Effector memory CD8-positive, alpha-beta T cell (primary cell): ENCODE measurements at regions not wholly inside any gene's neighbourhood (a gene's known extent, or its start where the extent isn't known, plus 50 kb on each side); places are given as distances from the start of the nearest gene placed in this dataset.
"Not testable (repeated sequence)": the region's sequence is repeated elsewhere in the genome, so short reads cannot be mapped to it uniquely, and the experiment has no call there.

ENCODE experiments used
- ATAC-seq: fragments of 150-1000 bp; cut with Tn5 transposase; replicated peaks from 2 replicates; pipeline ENCODE4 v1.10.0; 2021; ENCODE audit warnings: mild to moderate bottlenecking, moderate library complexity
- DNase-seq, 3 experiments: peaks; one replicate each; pipeline ENCODE4 v3.0.0; 2021
- H3K27ac Mint-ChIP-seq, 2 donors: one replicate each; pipeline ENCODE4 v1.8.0; 2022; ENCODE audit warnings: mild to moderate bottlenecking in 2 of 2, mixed read lengths in 2 of 2, moderate library complexity in 2 of 2
- H3K27me3 Mint-ChIP-seq, 2 donors: one replicate each; pipeline ENCODE4 v1.8.0; 2022; ENCODE audit warnings: mixed read lengths in 2 of 2
- H3K36me3 Mint-ChIP-seq: one replicate; pipeline ENCODE4 v1.8.0; 2022; ENCODE audit warnings: mild to moderate bottlenecking, moderate library complexity, mixed read lengths; ENCODE audit not compliant: insufficient read depth
- H3K4me1 Mint-ChIP-seq, 2 donors: one replicate each; pipeline ENCODE4 v1.8.0; 2022; ENCODE audit warnings: low read depth in 2 of 2, mixed read lengths in 2 of 2
- H3K4me3 Mint-ChIP-seq, 2 donors: one replicate each; pipeline ENCODE4 v1.8.0; 2022; ENCODE audit warnings: mild to moderate bottlenecking in 2 of 2, mixed read lengths in 2 of 2, moderate library complexity in 2 of 2
- H3K9me3 Mint-ChIP-seq, 2 donors: one replicate each; pipeline ENCODE4 v1.8.0; 2022; ENCODE audit warnings: mixed read lengths in 2 of 2

DNA sequence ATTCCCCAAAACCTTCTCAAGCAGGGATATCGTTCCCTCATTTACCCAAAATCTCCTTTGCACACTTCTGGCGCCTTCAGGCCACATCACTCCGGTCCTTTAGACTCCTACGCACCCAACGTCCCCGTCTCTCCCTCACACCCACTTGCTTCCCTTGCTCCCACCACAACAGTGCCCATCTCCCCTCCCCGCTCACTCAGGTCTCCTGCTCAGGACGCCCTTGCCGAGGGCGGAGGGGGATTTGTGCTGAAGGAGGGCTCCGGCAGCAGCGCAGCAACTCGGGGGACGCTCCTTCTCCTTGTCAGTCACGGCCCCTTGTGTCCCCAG is 71.6 kb downstream of the PCMTD2 start:
- H3K27ac Mint-ChIP-seq, H3K4me3 Mint-ChIP-seq, H3K9me3 Mint-ChIP-seq, ATAC-seq, H3K36me3 Mint-ChIP-seq, DNase-seq, H3K4me1 Mint-ChIP-seq: not testable (repeated sequence)
- peaks cover 26 to 39% of the 10 kb centered on the region in 2 donors for H3K27me3 Mint-ChIP-seq

DNA sequence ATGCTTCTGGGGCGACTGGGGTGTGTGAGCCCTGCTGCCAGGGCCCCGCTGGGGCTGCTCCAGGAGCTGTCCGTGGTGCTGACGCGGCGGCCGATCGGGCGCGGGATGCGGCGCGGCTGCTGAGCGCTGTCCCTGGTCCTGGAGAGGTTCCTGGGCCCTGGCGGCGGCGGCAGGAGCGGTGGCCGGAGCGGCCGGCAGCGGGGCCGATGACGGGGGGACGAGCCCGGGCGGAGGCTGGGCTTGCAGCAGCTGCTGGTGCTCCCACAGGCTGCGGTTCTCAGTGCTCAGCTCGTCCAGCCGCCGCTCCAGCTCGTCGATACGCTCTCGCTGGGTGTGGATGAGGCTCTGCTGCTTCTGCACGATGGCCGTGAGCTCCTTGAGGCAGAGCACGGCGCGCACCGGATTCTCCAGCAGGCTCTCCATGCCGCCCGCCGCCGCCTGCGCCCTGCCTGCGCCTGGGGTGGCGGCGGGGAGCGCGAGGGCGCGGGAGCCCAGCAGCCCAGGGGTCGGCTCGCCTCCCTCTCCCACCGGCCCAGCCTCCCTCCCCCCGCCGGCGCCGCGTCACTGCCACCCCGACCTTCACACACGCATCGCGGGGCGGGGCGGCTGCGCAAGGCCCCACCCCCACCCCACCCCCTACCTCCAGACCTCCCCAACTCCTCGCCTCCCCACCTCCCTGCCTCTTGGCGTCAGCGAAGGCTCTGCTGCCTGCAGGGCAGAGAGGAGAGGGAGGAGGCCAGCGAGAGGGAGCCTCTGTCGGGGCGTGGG is 72.2 kb downstream of the PCMTD2 start:
- H3K9me3 Mint-ChIP-seq, H3K27ac Mint-ChIP-seq, H3K4me3 Mint-ChIP-seq, H3K36me3 Mint-ChIP-seq, H3K4me1 Mint-ChIP-seq, DNase-seq: not testable (repeated sequence)
- ATAC-seq: peak; percentile 90
- peaks cover 29 to 38% of the 10 kb centered on the region in 2 donors for H3K27me3 Mint-ChIP-seq

DNA sequence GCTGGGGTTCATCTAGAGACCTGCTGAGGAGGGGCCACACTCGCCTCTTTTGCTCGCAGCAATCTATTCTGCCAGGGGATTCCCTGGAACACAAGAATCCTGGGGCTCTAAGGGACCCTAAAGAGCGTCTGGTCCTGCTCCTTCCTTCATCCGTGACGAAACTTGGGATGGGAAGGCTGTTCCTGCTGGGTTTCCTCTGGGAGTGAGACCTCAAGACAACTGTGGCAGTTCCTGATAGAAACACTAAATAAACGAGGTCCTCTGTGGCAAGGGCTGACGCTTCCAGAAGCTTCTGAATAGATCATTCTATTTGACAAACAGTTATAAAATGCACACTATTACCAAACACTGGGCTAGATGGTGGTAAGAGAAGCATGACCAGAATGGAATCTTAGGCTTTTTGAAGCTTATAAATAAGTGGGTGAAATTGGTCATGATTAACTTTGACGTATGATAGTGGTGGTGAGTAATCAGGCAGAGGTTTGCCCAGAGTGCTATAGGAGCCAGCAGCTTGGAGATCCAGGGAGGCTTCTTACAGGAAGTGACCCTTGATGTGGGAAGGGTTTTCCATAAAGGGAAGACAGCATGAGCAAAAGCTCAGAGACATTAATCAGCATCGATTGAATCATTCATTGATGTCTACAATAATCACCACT is 73.2 kb downstream of the PCMTD2 start:
- H3K4me1 Mint-ChIP-seq, H3K4me3 Mint-ChIP-seq, H3K27ac Mint-ChIP-seq, DNase-seq, H3K36me3 Mint-ChIP-seq, H3K9me3 Mint-ChIP-seq, ATAC-seq: not testable (repeated sequence)
- peaks cover 27 to 36% of the 10 kb centered on the region in 2 donors for H3K27me3 Mint-ChIP-seq

DNA sequence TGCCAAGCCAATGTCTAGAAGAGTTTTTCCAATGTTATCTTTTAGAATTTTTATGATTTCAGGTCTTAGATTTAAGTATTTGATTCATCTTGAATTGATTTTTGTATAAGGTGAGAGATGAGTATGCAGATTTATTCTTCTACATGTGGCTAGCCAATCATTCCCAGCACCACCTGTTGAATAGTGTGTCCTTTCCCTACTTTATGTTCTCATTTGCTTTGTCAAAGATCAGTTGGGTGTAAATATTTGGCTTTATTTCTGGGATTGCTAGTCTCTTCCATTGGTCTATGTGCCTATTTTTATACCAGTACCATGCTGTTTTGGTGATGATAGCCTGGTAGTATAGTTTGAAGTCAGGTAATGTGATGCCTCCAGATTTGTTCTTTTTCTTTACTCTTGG is 77.1 kb downstream of the PCMTD2 start:
- ATAC-seq: not testable (repeated sequence)

More for the DNA sequence above, 77.1 kb downstream of the PCMTD2 start:
- H3K27me3 Mint-ChIP-seq: peaks cover 13 to 20% of the 10 kb centered on the region in 2 donors
- not testable (repeated sequence) for H3K4me3 Mint-ChIP-seq, H3K36me3 Mint-ChIP-seq, H3K27ac Mint-ChIP-seq, H3K9me3 Mint-ChIP-seq, DNase-seq, H3K4me1 Mint-ChIP-seq
